Endothelial cell of umbilical vein (primary cell): ENCODE measurements at regions not wholly inside any gene's neighbourhood (a gene's known extent, or its start where the extent isn't known, plus 50 kb on each side); places are given as distances from the start of the nearest gene placed in this dataset.

ENCODE experiments used
- CTCF ChIP-seq, 2 donors: IDR thresholded peaks; 1 replicate in 1 of 2; 2 replicates in 1 of 2; pipeline ENCODE4 v1.5.1; 2011; ENCODE audit warnings: low read length in 2 of 2, mild to moderate bottlenecking in 2 of 2, moderate library complexity in 2 of 2, control low read depth in 1 of 2, inconsistent platforms in 1 of 2, low read depth in 1 of 2; ENCODE audit not compliant: insufficient read depth in 1 of 2; ENCODE audit errors: extremely low read depth in 1 of 2
- EZH2 ChIP-seq: IDR thresholded peaks from 2 replicates; pipeline ENCODE4 v1.6.1; 2012; ENCODE audit warnings: borderline replicate concordance, low read depth, mild to moderate bottlenecking, moderate library complexity, low read length, inconsistent platforms; ENCODE audit not compliant: severe bottlenecking
- GATA2 ChIP-seq: IDR thresholded peaks from 2 replicates; pipeline ENCODE4 v1.7.0; 2011; ENCODE audit warnings: low read depth, mild to moderate bottlenecking, moderate library complexity, mixed read lengths, low read length; ENCODE audit not compliant: insufficient read length, insufficient read depth
- JUN ChIP-seq: IDR thresholded peaks from 2 replicates; pipeline ENCODE4 v1.6.1; 2011; ENCODE audit warnings: borderline replicate concordance, low read depth; ENCODE audit not compliant: insufficient read length, insufficient read depth
- MAX ChIP-seq: IDR thresholded peaks from 2 replicates; pipeline ENCODE4 v1.6.1; 2011; ENCODE audit not compliant: insufficient read depth, insufficient read length
- POLR2A ChIP-seq: IDR thresholded peaks from 2 replicates; pipeline ENCODE4 v1.6.1; 2012; ENCODE audit warnings: low read depth, mild to moderate bottlenecking, control low read depth, low read length
- POLR2AphosphoS5 ChIP-seq: IDR thresholded peaks from 2 replicates; pipeline ENCODE4 v1.6.1; 2012; ENCODE audit warnings: low read depth, mild to moderate bottlenecking, control low read depth, low read length, moderate library complexity; ENCODE audit not compliant: insufficient read depth

- TF ChIP-seq CTCF (IDR thresholded peaks at IDR 0.05; ENCODE audit: extremely low read depth in 1 of 2, insufficient read depth in 1 of 2, low read depth in 1 of 2, low read length in 2 of 2): no peak
- no peak for TF ChIP-seq POLR2AphosphoS5
- no peak for TF ChIP-seq POLR2A
- TF ChIP-seq MAX: no peak
- TF ChIP-seq GATA2: no peak
- TF ChIP-seq EZH2: no peak
- TF ChIP-seq JUN: no peak
These were observed 419.0 kb upstream of the DAB2 start for GRCh38 chr5:39843767-39844166.
